ENCODE measurements at regions not wholly inside any gene's neighbourhood (a gene's known extent, or its start where the extent isn't known, plus 50 kb on each side); places are given as distances from the start of the nearest gene placed in this dataset.

DNA sequence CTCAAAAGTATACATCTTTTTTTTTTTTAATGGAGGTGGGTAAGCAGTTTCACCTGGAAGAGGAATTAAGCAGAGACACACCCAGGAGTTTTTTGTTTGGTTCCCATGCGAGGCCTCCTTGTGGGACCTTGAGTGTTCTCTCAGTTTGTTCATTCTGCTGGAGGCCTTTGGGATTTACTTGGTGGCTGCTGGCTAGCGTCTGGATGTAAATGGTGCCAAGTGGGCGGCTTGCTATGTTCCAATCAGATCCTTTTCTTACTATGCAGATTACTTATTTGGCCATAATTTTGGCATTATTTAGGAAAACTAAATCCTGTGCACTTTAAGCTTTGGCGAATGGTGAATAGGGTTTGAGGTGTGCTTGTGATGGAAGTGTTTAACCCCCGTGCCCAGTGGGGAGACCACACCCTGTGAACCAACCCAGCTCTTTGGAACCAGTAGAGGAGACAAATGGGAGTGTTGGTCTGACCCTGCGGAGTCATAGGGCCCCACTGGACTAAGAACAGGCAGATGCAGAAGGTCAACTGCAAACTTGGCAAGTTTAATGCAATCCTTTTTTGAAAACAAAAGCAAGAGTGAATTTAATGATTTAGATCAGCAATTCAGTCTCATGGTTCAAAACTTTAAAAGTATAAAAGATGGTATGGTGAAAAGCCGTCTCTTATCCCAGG, 79.4 kb downstream of the EBLN2 start:
- TF ChIP-seq, protein P1, sequence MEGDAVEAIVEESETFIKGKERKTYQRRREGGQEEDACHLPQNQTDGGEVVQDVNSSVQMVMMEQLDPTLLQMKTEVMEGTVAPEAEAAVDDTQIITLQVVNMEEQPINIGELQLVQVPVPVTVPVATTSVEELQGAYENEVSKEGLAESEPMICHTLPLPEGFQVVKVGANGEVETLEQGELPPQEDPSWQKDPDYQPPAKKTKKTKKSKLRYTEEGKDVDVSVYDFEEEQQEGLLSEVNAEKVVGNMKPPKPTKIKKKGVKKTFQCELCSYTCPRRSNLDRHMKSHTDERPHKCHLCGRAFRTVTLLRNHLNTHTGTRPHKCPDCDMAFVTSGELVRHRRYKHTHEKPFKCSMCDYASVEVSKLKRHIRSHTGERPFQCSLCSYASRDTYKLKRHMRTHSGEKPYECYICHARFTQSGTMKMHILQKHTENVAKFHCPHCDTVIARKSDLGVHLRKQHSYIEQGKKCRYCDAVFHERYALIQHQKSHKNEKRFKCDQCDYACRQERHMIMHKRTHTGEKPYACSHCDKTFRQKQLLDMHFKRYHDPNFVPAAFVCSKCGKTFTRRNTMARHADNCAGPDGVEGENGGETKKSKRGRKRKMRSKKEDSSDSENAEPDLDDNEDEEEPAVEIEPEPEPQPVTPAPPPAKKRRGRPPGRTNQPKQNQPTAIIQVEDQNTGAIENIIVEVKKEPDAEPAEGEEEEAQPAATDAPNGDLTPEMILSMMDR (IDR thresholded peaks at IDR 0.05; ENCODE audit: insufficient read depth, low read length, poor library complexity, severe bottlenecking): no peak
- no peak for TF ChIP-seq EZH2phosphoT487 (conservative IDR thresholded peaks at IDR 0.05; ENCODE audit: low read length)
